GM12878 (cell line): ENCODE measurements at regions not wholly inside any gene's neighbourhood (a gene's known extent, or its start where the extent isn't known, plus 50 kb on each side); places are given as distances from the start of the nearest gene placed in this dataset.

Experiments used
- ATAC-seq: fragments of 200-7000 bp; cut with Tn5 transposase; 3 replicates; pipeline ENCODE4 v1.9.1; 2020; ENCODE audit warnings: mild to moderate bottlenecking, moderate library complexity
- BruUV-seq: library from RNA; stranded (reverse); fragments of 400-500 nt; replicated peaks from 2 replicates; lab custom pipeline; 2021; lab: Mats Ljungman, UMichigan
- CTCF ChIA-PET: fragments of 300-600 bp; sonication (Branson Sonifier 250); formaldehyde crosslinking; extraction: SDS; loops from one replicate; lab custom pipeline; 2021; ENCODE audit warnings: inconsistent platforms; lab: Yijun Ruan, JAX
- POLR2A ChIA-PET: fragments of 350-600 bp; formaldehyde crosslinking; extraction: SDS; loops from one replicate; lab custom pipeline; 2021; ENCODE audit warnings: inconsistent platforms; lab: Charles Lee
- RAD21 ChIA-PET: fragments of 300-600 bp; sonication (Branson Sonifier 250); formaldehyde crosslinking; loops from one replicate; lab custom pipeline; 2023; ENCODE audit warnings: antibody characterized with exemption; ENCODE audit not compliant: unreplicated experiment; lab: Charles Lee
- SMC1A ChIA-PET: fragments of 300-600 bp; sonication (Branson Sonifier 250); formaldehyde crosslinking; loops from one replicate; lab custom pipeline; 2023; ENCODE audit not compliant: unreplicated experiment, uncharacterized antibody; lab: Charles Lee
- DNase-seq: peaks from one replicate; pipeline ENCODE4 v3.0.0-alpha.2; 2011; ENCODE audit warnings: low read depth, low spot score
- FAIRE-seq: peaks from 3 replicates; lab custom pipeline; 2011; peaks lifted over from hg19 to GRCh38; lab: Jason Lieb, UNC
- H2AFZ ChIP-seq: 2 replicates; pipeline ENCODE4 v1.6.0; 2011; ENCODE audit warnings: low read depth, low read length, control low read depth; ENCODE audit not compliant: control insufficient read depth
- H3K27ac ChIP-seq: 2 replicates; pipeline ENCODE4 v1.5.1; 2011; ENCODE audit warnings: control low read depth; ENCODE audit not compliant: control insufficient read depth, insufficient read depth
- H3K27me3 ChIP-seq, 2 experiments: replicated peaks in 1 of 2; 2 replicates each; pipeline versions ENCODE4 v1.6.0 to v1.6.1; 2011; ENCODE audit warnings: low read length in 1 of 2; ENCODE audit not compliant: control insufficient read depth in 2 of 2, insufficient read depth in 2 of 2
- H3K36me3 ChIP-seq, 2 experiments: 2 replicates each; pipeline ENCODE4 v1.5.1; 2011; ENCODE audit warnings: low read length in 1 of 2; ENCODE audit not compliant: control insufficient read depth in 2 of 2, insufficient read depth in 2 of 2
- H3K4me1 ChIP-seq: 2 replicates; pipeline ENCODE4 v1.6.1; 2011; ENCODE audit warnings: mild to moderate bottlenecking, low read length, moderate library complexity, mixed read lengths; ENCODE audit not compliant: control insufficient read depth, insufficient read depth
- H3K4me2 ChIP-seq: 2 replicates; pipeline ENCODE4 v1.6.0; 2011; ENCODE audit warnings: control low read depth; ENCODE audit not compliant: control insufficient read depth, insufficient read depth
- H3K4me3 ChIP-seq: fragments of 200-600 bp; sonication (generic); 2 replicates; pipeline ENCODE4 v1.5.1; 2016
- H3K79me2 ChIP-seq: 2 replicates; pipeline ENCODE4 v1.6.0; 2011; ENCODE audit warnings: low read length; ENCODE audit not compliant: control insufficient read depth, insufficient read depth
- H3K9ac ChIP-seq: 2 replicates; pipeline ENCODE4 v1.8.0; 2011; ENCODE audit warnings: low read length, control low read depth, mixed read lengths; ENCODE audit not compliant: control insufficient read depth, insufficient read depth
- H3K9me3 ChIP-seq: replicated peaks from 3 replicates; pipeline ENCODE4 v1.5.1; 2011; ENCODE audit warnings: mild to moderate bottlenecking, low read length; ENCODE audit not compliant: control insufficient read depth, insufficient read depth
- H4K20me1 ChIP-seq: 2 replicates; pipeline ENCODE4 v1.6.0; 2011; ENCODE audit not compliant: control insufficient read depth, insufficient read depth
- ATF2 ChIP-seq: IDR thresholded peaks from 2 replicates; pipeline ENCODE4 v1.6.1; 2012; ENCODE audit warnings: low read length, inconsistent platforms
- BCL3 ChIP-seq: IDR thresholded peaks from 2 replicates; pipeline ENCODE4 v1.6.1; 2011; ENCODE audit warnings: borderline replicate concordance, low read depth, mild to moderate bottlenecking, moderate library complexity, low read length; ENCODE audit not compliant: insufficient read depth, poor library complexity, severe bottlenecking
- BMI1 ChIP-seq: fragments of 450-650 bp; IDR thresholded peaks from 2 replicates; pipeline ENCODE4 v1.6.1; 2016; ENCODE audit warnings: mild to moderate bottlenecking, moderate library complexity, borderline replicate concordance
- CBX5 ChIP-seq: sonication (generic); IDR thresholded peaks from 2 replicates; pipeline ENCODE4 v1.6.1; 2016; ENCODE audit warnings: low read depth, moderate library complexity, mild to moderate bottlenecking, inconsistent platforms
- CREM ChIP-seq: IDR thresholded peaks from 2 replicates; pipeline ENCODE4 v1.6.1; 2014; ENCODE audit warnings: antibody characterized with exemption, low read depth
- EP300 ChIP-seq, 2 experiments: fragments of 150-350 bp in 1 of 2; IDR thresholded peaks; 2 replicates each; pipeline ENCODE4 v1.6.1; 2011 to 2012; ENCODE audit warnings: low read depth in 2 of 2, low read length in 2 of 2, borderline replicate concordance in 1 of 2, improper control_type of control experiment in 1 of 2, inconsistent platforms in 1 of 2; ENCODE audit not compliant: control insufficient read depth in 1 of 2
- HDAC2 ChIP-seq: fragments of 200-600 bp; sonication (generic); IDR thresholded peaks from 2 replicates; pipeline ENCODE4 v1.6.1; 2017
- NFXL1 ChIP-seq: fragments of 450-650 bp; IDR thresholded peaks from 2 replicates; pipeline ENCODE4 v1.6.1; 2017; ENCODE audit warnings: antibody characterized with exemption, mild to moderate bottlenecking, borderline replicate concordance
- PBX3 ChIP-seq: IDR thresholded peaks from 2 replicates; pipeline ENCODE4 v1.6.1; 2011; ENCODE audit warnings: mild to moderate bottlenecking, low read depth, low read length, moderate library complexity; ENCODE audit not compliant: insufficient replicate concordance
- RUNX3 ChIP-seq: IDR thresholded peaks from 2 replicates; pipeline ENCODE4 v1.6.1; 2012; ENCODE audit warnings: low read length, inconsistent platforms
- SREBF2 ChIP-seq: IDR thresholded peaks from 2 replicates; pipeline ENCODE4 v1.6.1; 2012; ENCODE audit warnings: mild to moderate bottlenecking, low read length
- TARDBP ChIP-seq: IDR thresholded peaks from 2 replicates; pipeline ENCODE4 v1.6.1; 2016; ENCODE audit warnings: borderline replicate concordance
- TBL1XR1 ChIP-seq: IDR thresholded peaks from 2 replicates; pipeline ENCODE4 v1.6.1; 2012; ENCODE audit warnings: low read depth, low read length, improper control_type of control experiment
- TCF12 ChIP-seq: IDR thresholded peaks from 2 replicates; pipeline ENCODE4 v1.6.1; 2011; ENCODE audit warnings: low read depth, mild to moderate bottlenecking, low read length
- ZZZ3 ChIP-seq: IDR thresholded peaks from 2 replicates; pipeline ENCODE4 v1.6.1; 2011; ENCODE audit warnings: low read depth; ENCODE audit not compliant: control insufficient read depth, insufficient read length
- WGBS: methylation state at CpG from one replicate; pipeline ENCODE4 v1.1.6; 2016; ENCODE audit warnings: low lambda C conversion rate; ENCODE audit not compliant: insufficient replicate concordance, insufficient coverage; ENCODE audit errors: missing lambda C conversion rate; 5-methylcytosine and 5-hydroxymethylcytosine counted together
- in situ Hi-C: fragments of 300-500 bp; cut with MboI; formaldehyde crosslinking; loops from 9 replicates; pipeline ENCODE4 v1.14.3; 2018; ENCODE audit warnings: mixed read lengths
- intact Hi-C: fragments of 100-400 bp; cut with micrococcal nuclease; formaldehyde crosslinking; loops from one replicate; pipeline ENCODE4 v1.14.2; 2022; ENCODE audit not compliant: unreplicated experiment
- TF ChIP-seq, protein P1 (sequence below): IDR thresholded peaks from 2 replicates; pipeline ENCODE4 v1.6.1; 2012; ENCODE audit warnings: low read depth, low read length, improper control_type of control experiment

DNA sequence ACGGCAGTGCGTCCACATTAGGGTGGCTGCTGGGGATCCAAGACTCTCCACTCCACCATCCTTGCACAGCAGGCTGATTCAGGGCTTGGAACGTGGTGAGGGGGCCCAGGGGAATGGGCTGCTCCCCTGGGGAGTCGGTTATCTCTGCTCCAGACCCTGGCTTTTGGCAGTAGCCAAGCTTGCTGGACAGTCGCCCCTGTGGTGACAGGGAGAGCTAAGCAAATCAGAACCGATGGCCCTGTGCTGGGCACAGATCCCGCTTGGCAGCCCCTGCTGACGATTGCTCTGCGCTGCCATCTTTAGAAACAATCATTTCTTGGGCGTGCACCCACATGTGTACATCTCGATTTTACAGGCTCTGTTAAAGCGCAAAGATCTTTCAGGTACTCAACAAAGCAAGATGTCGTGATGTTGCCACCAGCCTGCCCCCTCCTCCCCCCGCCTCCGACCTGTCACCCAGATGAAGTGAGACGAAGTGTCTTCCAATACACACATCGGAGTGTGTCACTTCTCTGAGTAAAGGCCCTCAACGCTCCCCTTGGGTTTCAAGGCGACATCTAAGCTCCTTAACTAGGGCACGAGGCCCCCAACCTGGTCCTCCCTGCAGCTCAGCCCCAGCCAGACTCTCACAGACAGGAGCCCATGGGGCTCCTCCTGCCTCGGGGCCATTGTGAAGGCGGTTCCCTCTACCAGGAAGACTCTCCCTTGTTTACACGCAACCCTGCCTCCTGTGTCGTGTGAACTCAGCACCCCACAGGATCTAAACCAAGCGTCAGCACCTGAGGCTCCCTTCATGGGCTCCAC is 55.6 kb downstream of the PITPNM2 start (continued):
- TF ChIP-seq BMI1 (no peak), SREBF2 (no peak)
- TF ChIP-seq, protein P1, sequence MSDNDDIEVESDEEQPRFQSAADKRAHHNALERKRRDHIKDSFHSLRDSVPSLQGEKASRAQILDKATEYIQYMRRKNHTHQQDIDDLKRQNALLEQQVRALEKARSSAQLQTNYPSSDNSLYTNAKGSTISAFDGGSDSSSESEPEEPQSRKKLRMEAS = no peak

- no peak overlapping the region for H3K4me2 ChIP-seq
- H3K4me1 ChIP-seq = peaks cover 1% of the 10 kb centered on the region
- H3K9me3 ChIP-seq = no peaks in the 10 kb centered on the region; the same call in 1 of the 3 replicates
- 52% methylated on average over 18 of the region's 18 CpGs for WGBS
- H3K79me2 ChIP-seq = no peaks in the 10 kb centered on the region
- H3K4me3 ChIP-seq = no peak overlapping the region
- H3K9ac ChIP-seq = no peak overlapping the region
- no peak overlapping the region for H2AFZ ChIP-seq
- ChIA-PET RAD21 (interaction anchor here (1.2 kb wide), 1 partner anchor 11 kb away, joined by 3 read pairs; no protein-coding TSS in a partner anchor), POLR2A (no interaction called here), CTCF (no interaction called here), SMC1A (interaction anchor here (1.5 kb wide), 1 partner anchor 143 kb away, joined by 4 read pairs; no protein-coding TSS in a partner anchor)
- H3K27me3 ChIP-seq = no peaks in the 10 kb centered on the region
- ATAC-seq (no peak), DNase-seq (no peak), FAIRE-seq (no peak)
- in situ Hi-C loops = no loop called here
- H4K20me1 ChIP-seq = no peaks in the 10 kb centered on the region
- intact Hi-C loops = no loop called here
- no peaks in the 10 kb centered on the region for H3K36me3 ChIP-seq
- BruUV-seq = no TSS peak
- no peak overlapping the region for H3K27ac ChIP-seq
- no peak for TF ChIP-seq EP300 (IDR thresholded peaks at IDR 0.05; ENCODE audit: borderline replicate concordance in 1 of 2, control insufficient read depth in 1 of 2, low read depth in 2 of 2, low read length in 2 of 2)
- TF ChIP-seq NFXL1 = no peak
- no peak for TF ChIP-seq PBX3
- no peak for TF ChIP-seq ZZZ3
- no peak for TF ChIP-seq HDAC2
- TF ChIP-seq TARDBP = no peak
- no peak for TF ChIP-seq CREM
- TF ChIP-seq ATF2 = no peak
- no peak for TF ChIP-seq TBL1XR1
- no peak for TF ChIP-seq CBX5
- TF ChIP-seq BCL3 = no peak
- no peak for TF ChIP-seq TCF12
- no peak for TF ChIP-seq BMI1
- TF ChIP-seq RUNX3 = no peak
These were observed 56.4 kb downstream of the PITPNM2 start for GRCh38 chr12:123094349-123095077.
